OCI-LY1 (cell line): ENCODE measurements at regions not wholly inside any gene's neighbourhood (a gene's known extent, or its start where the extent isn't known, plus 50 kb on each side); places are given as distances from the start of the nearest gene placed in this dataset.

Source experiments
- CTCF ChIP-seq: fragments of 200-600 bp; sonication (generic), shearing (Covaris generic); IDR thresholded peaks from 2 replicates; pipeline ENCODE4 v1.5.1; 2017; ENCODE audit warnings: mild to moderate bottlenecking, antibody characterized with exemption, low read length, moderate library complexity, mixed read lengths
- EZH2 ChIP-seq: fragments of 200-600 bp; sonication (generic), shearing (Covaris generic); IDR thresholded peaks from 2 replicates; pipeline ENCODE4 v1.8.0; 2017; ENCODE audit warnings: borderline replicate concordance, mixed run types, mild to moderate bottlenecking, antibody characterized with exemption, low read length, moderate library complexity, mixed read lengths

- no peak for TF ChIP-seq CTCF
- no peak for TF ChIP-seq EZH2
Observed at GRCh38 chr3:193941486-193941885, 194.5 kb upstream of the HES1 start.
